ENCODE measurements at regions not wholly inside any gene's neighbourhood (a gene's known extent, or its start where the extent isn't known, plus 50 kb on each side); places are given as distances from the start of the nearest gene placed in this dataset.
"Not testable (repeated sequence)": the region's sequence is repeated elsewhere in the genome, so short reads cannot be mapped to it uniquely, and the experiment has no call there.

GRCh38 chr19:28466107-28467045 is 746.6 kb downstream of the UQCRFS1 start:
- no peak for DNase-seq (ENCODE audit: low read depth in 3 of 3, low spot score in 2 of 3)

DNA sequence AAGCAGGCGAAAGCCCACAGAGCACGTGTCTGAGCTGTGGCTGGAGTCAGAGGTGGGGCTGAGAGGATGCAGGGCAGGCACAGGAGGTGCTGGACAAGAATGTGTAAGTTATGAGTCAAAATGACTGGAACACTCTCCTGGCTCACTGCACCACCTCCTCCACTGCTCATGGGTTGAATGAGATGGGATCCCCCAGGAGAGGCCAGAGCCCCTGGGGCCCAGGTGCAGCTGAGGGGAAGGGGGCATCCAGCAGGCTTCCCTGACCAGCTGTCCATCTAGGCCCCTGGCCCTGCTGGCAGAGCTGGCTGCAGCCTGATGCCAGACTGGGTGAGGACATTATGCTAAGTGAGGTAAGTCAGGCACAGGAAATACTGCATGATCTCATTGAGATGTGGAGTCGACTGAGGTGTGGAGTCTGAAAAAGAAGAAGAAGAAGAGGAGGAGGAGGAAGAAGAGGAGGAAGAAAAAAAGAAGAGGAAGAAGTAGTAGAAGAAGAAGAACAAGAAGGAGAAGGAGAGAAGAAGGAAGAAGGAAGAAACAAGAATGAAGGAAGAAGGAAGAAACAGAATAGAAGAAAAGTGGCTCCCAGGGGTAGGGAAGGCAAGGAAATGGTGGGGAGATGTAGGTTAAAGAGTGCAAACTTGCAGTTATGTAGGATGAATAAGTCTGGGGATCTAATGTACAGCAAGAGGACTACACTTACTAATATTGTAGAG is 747.4 kb downstream of the UQCRFS1 start:
- DNase-seq (ENCODE audit: low read depth in 3 of 3, low spot score in 2 of 3) = no peak

- DNase-seq (ENCODE audit: low read depth in 3 of 3, low spot score in 2 of 3) = no peak
Observed at GRCh38 chr19:28463493-28464053, 749.4 kb downstream of the UQCRFS1 start.

DNA sequence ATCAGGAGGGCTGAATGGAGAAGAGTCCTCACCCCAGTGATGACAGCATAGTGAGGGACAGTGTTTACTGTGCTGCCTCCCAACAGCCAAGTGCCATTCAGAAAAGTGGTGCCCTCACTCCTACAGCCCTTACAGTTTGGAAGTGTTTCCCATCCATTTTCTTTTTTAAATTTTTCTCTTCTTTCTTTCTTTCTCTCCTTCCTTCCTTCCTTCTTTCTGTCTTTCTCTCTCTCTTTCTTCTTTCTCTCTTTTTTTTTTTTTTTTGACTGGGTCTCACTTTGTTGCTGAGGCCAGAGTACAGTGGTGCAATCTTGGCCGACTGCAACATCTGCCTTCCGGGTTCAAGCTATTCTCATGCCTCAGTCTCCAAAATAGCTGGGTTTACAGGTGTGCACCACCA is 755.3 kb downstream of the UQCRFS1 start:
- DNase-seq (ENCODE audit: low read depth in 3 of 3, low spot score in 2 of 3) = no peak

DNA sequence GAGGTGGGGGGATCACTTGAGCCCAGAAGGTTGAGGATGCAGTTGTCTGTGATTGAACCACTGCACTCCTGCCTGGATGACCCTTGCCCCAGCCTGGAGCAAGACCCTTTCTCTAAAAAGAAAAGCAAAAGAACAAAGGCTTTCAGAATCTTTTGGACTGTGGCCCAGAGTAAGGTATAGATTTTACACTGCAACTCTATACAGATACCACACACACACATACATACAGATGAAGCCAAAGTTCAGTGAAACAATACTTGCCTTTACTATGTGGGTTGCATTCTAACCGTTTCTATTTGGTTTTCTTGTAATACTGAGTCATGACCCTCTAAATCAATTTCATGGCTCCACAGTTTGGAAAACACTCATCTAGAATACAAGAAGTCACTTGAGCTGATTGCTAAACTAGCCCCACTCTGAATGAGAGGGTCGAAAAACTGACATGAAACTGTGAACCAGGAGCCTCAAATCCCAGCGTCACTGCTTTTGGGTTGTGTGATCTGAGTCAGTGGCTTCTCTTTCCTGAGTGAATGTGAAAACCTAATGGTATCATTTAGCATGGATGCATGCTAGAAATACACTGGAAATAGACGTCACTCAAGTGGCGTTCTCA is 756.1 kb downstream of the UQCRFS1 start:
- no peak for DNase-seq (ENCODE audit: low read depth in 3 of 3, low spot score in 2 of 3)

- no peak for DNase-seq (ENCODE audit: low read depth in 3 of 3, low spot score in 2 of 3)
Observed at GRCh38 chr19:28456252-28456651, 756.7 kb downstream of the UQCRFS1 start.

DNA sequence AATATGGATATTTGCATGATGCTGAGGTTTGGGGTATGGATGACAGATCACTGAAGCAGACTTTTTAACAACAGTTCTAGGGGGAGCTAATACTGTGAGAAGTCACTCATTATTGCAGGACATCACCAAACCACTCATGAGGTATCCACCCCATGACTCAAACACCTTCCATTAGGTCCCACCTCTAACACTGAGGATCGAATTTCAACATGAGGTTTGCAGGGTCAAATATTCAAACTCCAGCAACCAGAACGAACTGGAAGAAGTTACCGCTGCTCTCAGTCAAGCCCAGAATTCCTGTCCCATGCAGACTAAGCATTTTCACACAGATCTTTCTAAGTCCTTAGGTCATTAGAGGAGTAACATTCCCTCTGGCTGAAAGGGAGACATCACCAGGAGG is 758.9 kb downstream of the UQCRFS1 start:
- no peak for DNase-seq (ENCODE audit: low read depth in 3 of 3, low spot score in 2 of 3)

GRCh38 chr19:28453420-28453819 is 759.5 kb downstream of the UQCRFS1 start:
- DNase-seq (ENCODE audit: low read depth in 3 of 3, low spot score in 2 of 3) = no peak

GRCh38 chr19:28449803-28450202 is 763.1 kb downstream of the UQCRFS1 start:
- no peak for DNase-seq (ENCODE audit: low read depth in 3 of 3, low spot score in 2 of 3)

- no peak for DNase-seq (ENCODE audit: low read depth in 3 of 3, low spot score in 2 of 3)
Observed at GRCh38 chr19:28446511-28446910, 766.4 kb downstream of the UQCRFS1 start.

- DNase-seq (ENCODE audit: low read depth in 3 of 3, low spot score in 2 of 3) = no peak
Observed at GRCh38 chr19:28445826-28446225, 767.1 kb downstream of the UQCRFS1 start.

DNA sequence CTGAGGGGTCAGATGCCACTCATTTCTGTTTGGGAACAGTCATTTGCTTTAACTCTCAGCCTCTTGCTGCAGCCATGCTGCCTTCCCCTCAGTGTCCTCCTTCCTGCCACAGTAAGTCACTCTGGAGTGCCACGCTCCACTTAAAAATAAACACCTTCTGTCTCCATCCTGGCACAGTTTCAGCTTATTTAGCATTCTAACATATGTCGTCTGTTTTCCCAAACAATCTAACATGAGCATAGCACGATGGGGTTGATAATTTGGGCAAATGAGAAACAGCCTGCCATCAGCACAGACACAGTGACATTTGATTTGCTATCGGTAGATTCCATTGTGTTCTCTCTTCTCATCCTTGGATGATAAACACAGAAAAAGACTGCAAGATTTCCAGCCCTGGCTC is 768.6 kb downstream of the UQCRFS1 start:
- DNase-seq (ENCODE audit: low read depth in 3 of 3, low spot score in 2 of 3) = no peak

DNA sequence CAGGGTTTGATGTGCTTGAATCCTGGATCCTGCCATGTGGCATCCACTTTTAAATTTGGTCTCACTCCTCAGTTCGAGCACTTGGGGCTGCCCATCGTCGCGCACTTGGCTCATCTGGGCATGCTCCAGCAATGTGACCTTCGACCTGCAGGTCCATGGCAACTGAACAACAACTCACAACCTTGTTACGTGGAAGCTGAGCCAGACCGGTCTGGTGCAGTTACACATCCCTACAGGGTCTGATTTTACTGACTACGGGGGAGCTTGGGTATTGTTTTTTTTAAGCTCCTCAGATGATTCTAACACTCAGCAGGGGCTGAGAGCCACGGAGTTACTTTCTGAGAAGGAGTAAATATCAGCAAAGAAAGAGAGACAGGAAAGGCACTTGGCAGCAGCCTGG is 769.6 kb downstream of the UQCRFS1 start:
- DNase-seq (ENCODE audit: low read depth in 3 of 3, low spot score in 2 of 3) = no peak

DNA sequence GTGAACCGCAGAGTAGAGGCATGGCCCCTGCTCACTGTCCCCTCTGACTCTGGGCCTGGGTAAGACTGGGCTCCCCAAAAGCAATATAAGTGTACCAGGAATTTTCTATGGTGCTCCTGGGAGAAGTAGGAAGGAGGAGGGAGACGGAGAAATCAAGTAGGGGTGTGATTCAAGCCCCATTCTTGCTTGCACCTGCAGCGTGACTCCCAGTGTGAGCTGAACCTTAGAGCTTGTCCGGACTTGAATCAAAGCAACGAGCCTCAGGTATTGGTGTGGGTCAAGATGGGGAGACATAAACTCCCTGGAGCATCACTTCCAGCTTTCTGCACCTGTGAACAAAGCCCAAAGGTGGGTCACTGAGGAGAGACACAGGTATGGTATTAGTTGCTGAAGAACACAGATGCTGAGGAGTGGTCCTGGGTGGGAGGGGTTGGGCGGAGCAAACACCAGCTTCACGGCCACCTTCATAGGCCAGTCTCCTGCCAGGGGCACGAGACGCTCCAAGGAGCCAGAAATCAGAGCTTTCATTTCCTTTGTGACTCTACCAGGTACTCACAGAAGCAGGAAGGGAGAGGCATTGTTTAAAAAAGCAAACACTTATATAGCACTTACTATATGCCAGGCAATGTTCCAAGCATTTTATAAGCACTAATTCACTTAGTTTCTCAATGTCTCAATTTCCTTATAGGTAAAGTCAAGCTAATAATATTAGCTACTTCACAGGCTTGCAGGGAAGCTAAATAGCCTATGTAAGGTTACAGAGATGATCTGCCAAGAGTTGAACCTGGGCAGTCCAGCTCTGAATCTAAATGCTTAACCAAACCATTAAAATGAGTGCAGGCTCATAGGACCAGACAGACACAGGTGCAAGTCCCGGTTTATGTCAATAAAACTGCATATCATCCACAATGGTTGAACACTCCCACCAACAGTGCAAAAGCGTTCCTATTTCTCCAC is 775.3 kb downstream of the UQCRFS1 start:
- DNase-seq (ENCODE audit: low read depth in 3 of 3, low spot score in 2 of 3) = no peak

GRCh38 chr19:28436320-28436719 is 776.6 kb downstream of the UQCRFS1 start:
- no peak for DNase-seq (ENCODE audit: low read depth in 3 of 3, low spot score in 2 of 3)

DNA sequence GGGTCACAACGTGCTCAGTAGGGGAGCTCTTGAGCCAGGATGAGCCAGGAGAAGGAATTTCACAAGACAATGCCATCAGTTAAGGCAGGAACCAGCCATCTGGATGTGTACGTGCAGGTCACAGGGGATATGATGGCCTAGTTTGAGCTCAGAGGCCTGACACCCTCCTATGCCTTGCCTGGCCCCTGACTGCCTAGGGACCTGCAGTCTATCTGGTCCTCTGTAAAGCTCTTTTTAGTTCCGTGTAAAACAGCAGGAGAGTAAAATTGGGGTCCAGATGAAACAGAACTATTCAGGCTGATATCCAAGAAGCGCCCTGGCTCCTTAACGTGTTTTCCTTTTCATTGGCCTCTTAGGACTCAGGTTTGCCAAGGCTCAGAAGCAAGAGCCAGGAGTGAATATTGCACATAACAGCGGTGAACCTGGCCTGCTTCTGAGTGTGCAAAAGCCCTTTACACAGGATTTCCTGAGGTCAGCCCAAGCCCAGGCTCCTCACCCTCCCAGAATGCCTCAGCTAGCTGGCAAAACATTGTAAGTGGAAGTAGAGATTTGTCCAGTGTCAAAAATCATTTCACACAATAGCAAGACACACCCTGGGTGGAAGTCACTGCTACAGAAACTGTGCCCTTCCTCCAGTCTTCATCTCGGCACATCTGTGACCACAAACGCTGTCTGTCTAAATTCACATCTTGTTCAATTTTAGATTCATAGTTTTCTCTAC is 777.2 kb downstream of the UQCRFS1 start:
- no peak for DNase-seq (ENCODE audit: low read depth in 3 of 3, low spot score in 2 of 3)

DNA sequence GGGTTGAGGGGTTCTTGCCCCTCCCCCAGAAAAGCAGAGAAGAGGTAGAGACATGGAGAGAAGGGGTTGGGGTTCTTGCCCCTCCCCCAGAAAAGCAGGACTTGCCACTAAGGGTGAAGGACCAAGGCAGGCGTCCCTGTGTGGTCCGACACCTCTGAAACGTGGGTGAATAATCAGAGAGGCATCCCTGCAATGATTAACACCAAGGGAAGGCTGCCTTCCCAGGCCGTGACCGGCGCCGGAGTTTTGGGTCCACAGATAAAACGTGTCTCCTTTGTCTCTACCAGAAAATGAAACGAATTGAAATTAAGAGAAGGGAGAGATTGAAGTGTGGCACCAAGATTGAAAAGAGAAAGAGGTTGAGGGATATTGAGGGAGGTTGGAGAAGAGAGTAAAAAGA is 778.2 kb downstream of the UQCRFS1 start:
- DNase-seq (ENCODE audit: low read depth in 3 of 3, low spot score in 2 of 3) = not testable (repeated sequence)

GRCh38 chr19:28434365-28434764 is 778.6 kb downstream of the UQCRFS1 start:
- DNase-seq (ENCODE audit: low read depth in 3 of 3, low spot score in 2 of 3) = not testable (repeated sequence)

- DNase-seq (ENCODE audit: low read depth in 3 of 3, low spot score in 2 of 3) = not testable (repeated sequence)
Observed at GRCh38 chr19:28433166-28433565, 779.8 kb downstream of the UQCRFS1 start.
